Fibroblast of villous mesenchyme (primary cell): ENCODE measurements at regions not wholly inside any gene's neighbourhood (a gene's known extent, or its start where the extent isn't known, plus 50 kb on each side); places are given as distances from the start of the nearest gene placed in this dataset.

Experiments
- DNase-seq: peaks from one replicate; pipeline ENCODE4 v3.0.0-alpha.2; 2010; ENCODE audit warnings: low read depth
- H3K4me3 ChIP-seq: 2 replicates; pipeline ENCODE4 v1.5.1; 2011; ENCODE audit warnings: low read depth, mild to moderate bottlenecking, low read length
- TF ChIP-seq, protein P1 (sequence below): IDR thresholded peaks from 2 replicates; pipeline ENCODE4 v1.5.1; 2012; ENCODE audit warnings: low read depth, mild to moderate bottlenecking, low read length; ENCODE audit not compliant: insufficient read depth

DNA sequence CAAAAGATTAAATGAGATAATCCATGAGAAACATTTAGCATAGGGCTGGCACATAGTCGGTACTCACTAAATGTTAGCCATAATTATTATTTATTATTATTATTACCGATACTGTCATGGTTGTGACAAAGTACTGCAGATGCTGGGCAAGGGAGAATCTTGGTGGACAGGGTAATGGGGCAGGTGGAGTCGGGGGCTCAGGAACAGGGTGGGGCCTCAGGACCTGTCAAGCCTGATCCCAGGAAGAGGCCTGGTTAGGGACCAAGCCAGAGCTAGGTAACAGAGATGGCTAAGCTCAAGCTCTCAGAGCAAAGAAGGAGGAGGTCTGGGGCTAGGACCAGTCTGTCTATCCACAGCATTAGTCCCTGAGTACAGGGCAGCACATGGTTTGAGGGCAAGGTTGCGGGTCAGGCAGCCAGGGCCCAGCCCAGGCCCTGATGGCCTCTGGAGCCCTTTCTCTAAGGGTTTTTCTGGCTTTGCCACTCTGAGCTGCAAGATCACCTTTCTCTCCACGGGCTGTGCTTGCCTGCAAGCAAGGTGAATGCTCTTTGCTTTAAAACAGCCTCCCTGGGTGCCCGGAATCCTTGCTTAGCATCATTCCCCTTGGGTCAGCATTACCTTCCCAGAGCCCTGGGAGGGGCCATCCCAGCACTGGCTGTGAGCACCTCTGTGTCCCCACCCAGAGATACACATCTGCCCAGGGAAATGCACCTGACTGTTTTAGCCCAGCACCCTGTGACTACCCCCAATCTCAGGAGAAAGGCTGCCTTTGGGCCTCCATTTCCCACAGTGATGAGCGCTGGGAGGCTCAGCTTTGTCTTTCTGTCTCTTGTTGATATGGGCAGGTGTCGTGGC, 572.0 kb downstream of the PTPRU start:
- DNase-seq: no peak
- TF ChIP-seq, protein P1, sequence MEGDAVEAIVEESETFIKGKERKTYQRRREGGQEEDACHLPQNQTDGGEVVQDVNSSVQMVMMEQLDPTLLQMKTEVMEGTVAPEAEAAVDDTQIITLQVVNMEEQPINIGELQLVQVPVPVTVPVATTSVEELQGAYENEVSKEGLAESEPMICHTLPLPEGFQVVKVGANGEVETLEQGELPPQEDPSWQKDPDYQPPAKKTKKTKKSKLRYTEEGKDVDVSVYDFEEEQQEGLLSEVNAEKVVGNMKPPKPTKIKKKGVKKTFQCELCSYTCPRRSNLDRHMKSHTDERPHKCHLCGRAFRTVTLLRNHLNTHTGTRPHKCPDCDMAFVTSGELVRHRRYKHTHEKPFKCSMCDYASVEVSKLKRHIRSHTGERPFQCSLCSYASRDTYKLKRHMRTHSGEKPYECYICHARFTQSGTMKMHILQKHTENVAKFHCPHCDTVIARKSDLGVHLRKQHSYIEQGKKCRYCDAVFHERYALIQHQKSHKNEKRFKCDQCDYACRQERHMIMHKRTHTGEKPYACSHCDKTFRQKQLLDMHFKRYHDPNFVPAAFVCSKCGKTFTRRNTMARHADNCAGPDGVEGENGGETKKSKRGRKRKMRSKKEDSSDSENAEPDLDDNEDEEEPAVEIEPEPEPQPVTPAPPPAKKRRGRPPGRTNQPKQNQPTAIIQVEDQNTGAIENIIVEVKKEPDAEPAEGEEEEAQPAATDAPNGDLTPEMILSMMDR: no peak
- no peak overlapping the region for H3K4me3 ChIP-seq

DNA sequence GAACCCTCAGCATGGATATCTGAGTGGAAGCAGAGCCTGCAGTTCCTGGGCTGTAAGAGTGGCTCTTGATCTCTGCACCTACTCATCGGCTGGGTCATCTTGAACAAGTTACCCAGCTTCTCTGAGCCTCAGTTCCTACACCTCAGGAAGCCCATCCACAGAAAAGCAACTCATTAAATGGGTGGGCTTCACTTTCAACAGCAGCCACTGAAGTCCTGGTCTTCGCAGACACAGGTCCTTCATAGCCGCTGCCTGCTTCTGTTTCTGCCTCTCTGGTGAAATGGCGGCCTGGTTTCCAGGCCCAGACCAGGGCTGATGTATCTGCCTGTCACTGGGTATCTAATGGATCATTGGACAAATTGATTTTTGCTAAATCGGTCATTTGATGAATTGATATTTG, 571.4 kb downstream of the PTPRU start:
- TF ChIP-seq, protein P1: no peak
- H3K4me3 ChIP-seq: no peak overlapping the region
- DNase-seq: no peak

- DNase-seq: no peak
- TF ChIP-seq, protein P1: no peak
- H3K4me3 ChIP-seq: no peak overlapping the region
Observed at GRCh38 chr1:29806646-29807319, 570.5 kb downstream of the PTPRU start.

GRCh38 chr1:29805896-29806160, 569.5 kb downstream of the PTPRU start:
- no peak overlapping the region for H3K4me3 ChIP-seq
- TF ChIP-seq, protein P1: no peak
- no peak for DNase-seq

- H3K4me3 ChIP-seq: no peak overlapping the region
- no peak for DNase-seq
- TF ChIP-seq, protein P1: no peak
Observed at GRCh38 chr1:29805122-29805895, 569.0 kb downstream of the PTPRU start.

DNA sequence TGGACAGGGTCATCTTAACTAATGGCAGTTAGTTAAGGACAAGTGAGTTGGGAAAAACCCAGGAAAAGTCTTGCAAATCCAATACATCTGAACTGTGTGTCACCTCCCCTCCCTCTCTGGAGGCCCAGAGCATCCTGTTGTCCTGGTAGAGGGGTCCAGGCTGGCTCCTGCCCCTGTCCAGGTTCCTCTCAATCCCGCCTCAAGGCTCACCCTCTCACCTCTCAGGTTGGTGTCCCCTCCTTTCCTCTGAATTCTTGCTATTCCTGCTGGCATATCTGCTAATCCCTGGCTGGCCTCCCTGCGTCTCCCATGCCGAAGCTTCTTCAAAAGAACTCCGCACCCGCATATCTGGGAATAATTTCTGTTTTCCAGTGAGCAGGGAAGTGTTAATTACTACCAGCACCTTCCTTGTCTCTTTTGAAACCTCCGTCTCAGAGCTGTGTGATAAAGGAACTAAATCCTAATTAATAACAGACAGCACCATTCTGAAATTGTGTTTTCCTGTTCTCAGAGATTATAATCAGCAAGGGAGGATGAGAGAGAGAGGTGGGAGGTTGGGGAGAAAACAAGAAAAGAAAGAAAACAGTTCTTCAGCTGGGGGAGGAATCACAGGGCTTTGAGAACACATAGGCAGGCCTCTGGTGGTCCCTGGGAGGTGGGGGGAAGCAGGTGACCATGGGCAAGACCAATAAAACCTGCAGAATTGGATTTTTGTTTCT, 568.0 kb downstream of the PTPRU start:
- TF ChIP-seq, protein P1: no peak
- no peak overlapping the region for H3K4me3 ChIP-seq
- DNase-seq: no peak
